Limb (tissue), 2 donors: ENCODE measurements at regions not wholly inside any gene's neighbourhood (a gene's known extent, or its start where the extent isn't known, plus 50 kb on each side); places are given as distances from the start of the nearest gene placed in this dataset.
A peak's percentile ranks its signal among the peaks of the same experiment; 100 is the strongest.
"Not testable (repeated sequence)": the region's sequence is repeated elsewhere in the genome, so short reads cannot be mapped to it uniquely, and the experiment has no call there.

ENCODE experiments used
- DNase-seq, 2 donors: peaks; one replicate each; pipeline ENCODE4 v3.0.0-alpha.2; 2016; ENCODE audit errors: extremely low spot score in 2 of 2

- no peak for DNase-seq
Observed at GRCh38 chr17:34474706-34475105, 104.7 kb upstream of the TMEM132E start.

GRCh38 chr17:34472363-34472762 lies 107.0 kb upstream of the TMEM132E start:
- no peak for DNase-seq

- not testable (repeated sequence) for DNase-seq
Observed at GRCh38 chr17:34471278-34471677, 108.1 kb upstream of the TMEM132E start.

- DNase-seq = no peak
Observed at GRCh38 chr17:34465789-34466188, 102.8 kb upstream of the CCL1 start.

GRCh38 chr17:34464812-34465211 lies 101.8 kb upstream of the CCL1 start:
- DNase-seq = no peak

GRCh38 chr17:34458266-34458665 lies 95.2 kb upstream of the CCL1 start:
- DNase-seq = no peak

GRCh38 chr17:34456121-34456520 lies 93.1 kb upstream of the CCL1 start:
- DNase-seq = no peak

- DNase-seq = no peak
Observed at GRCh38 chr17:34452769-34453168, 89.7 kb upstream of the CCL1 start.

GRCh38 chr17:34451313-34451712 lies 88.3 kb upstream of the CCL1 start:
- no peak for DNase-seq

- no peak for DNase-seq
Observed at GRCh38 chr17:34447406-34447805, 84.4 kb upstream of the CCL1 start.

GRCh38 chr17:34445101-34445500 lies 82.1 kb upstream of the CCL1 start:
- no peak for DNase-seq

GRCh38 chr17:34443619-34444469 lies 80.8 kb upstream of the CCL1 start:
- peak in 1 of 2 donors; percentile 43 for DNase-seq

- no peak for DNase-seq
Observed at GRCh38 chr17:34442387-34443111, 79.5 kb upstream of the CCL1 start.

- no peak for DNase-seq
Observed at GRCh38 chr17:34437188-34437587, 74.2 kb upstream of the CCL1 start.

GRCh38 chr17:34436607-34437006 lies 73.6 kb upstream of the CCL1 start:
- DNase-seq = no peak

GRCh38 chr17:34435182-34435928 lies 72.3 kb upstream of the CCL1 start:
- no peak for DNase-seq

- DNase-seq = no peak
Observed at GRCh38 chr17:34434052-34434451, 71.0 kb upstream of the CCL1 start.

- no peak for DNase-seq
Observed at GRCh38 chr17:34424814-34425491, 61.9 kb upstream of the CCL1 start.

GRCh38 chr17:34423978-34424813 lies 61.2 kb upstream of the CCL1 start:
- no peak for DNase-seq

- DNase-seq = not testable (repeated sequence)
Observed at GRCh38 chr17:34423315-34423714, 60.3 kb upstream of the CCL1 start.

GRCh38 chr17:34420900-34421299 lies 57.9 kb upstream of the CCL1 start:
- no peak for DNase-seq
